NCI-H128 (cell line): ENCODE measurements at regions not wholly inside any gene's neighbourhood (a gene's known extent, or its start where the extent isn't known, plus 50 kb on each side); places are given as distances from the start of the nearest gene placed in this dataset.
"Not testable (repeated sequence)": the region's sequence is repeated elsewhere in the genome, so short reads cannot be mapped to it uniquely, and the experiment has no call there.

Experiments used
- DNase-seq: peaks from one replicate; lab custom pipeline; 2025; ENCODE audit not compliant: unreplicated experiment; lab: John Stamatoyannopoulos, UW

DNA sequence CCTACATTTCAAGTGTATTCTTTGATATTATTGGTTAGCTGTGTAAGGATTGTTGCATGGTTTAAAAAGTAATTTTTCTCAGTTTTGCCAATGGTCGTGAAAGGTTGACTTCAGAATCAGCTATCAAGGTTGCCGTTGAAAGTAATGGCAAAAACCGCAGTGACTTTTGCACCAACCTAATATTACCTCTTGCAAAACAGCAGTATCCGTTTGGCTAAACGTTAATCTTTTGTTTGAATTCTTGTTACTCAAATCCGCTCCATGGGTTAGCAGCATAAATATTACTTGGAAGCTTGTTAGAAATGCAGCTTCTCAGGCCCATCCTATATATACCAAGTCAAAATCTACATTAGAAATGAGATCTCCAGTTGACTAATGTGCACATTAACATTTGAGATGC lies 141.6 kb upstream of the PRSS12 start:
- not testable (repeated sequence) for DNase-seq

DNA sequence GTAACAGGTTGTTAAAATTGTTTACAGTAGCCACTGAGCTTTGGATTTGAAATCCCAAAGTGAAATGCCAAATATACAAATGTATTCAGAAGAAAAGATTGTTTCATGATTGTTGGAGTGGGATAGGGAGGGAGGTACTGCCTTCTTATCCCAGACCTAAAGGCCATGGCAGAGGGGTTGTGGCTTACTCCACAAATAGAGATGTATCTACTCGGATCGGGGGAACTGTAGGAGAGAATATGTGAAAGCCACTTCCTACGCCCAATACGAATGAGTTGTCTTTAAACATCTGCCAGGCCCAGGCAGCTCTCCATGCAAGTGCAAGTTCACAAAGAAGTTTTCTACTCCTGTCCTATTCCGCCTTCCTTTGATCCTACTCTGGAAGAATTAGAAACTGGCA lies 150.2 kb upstream of the PRSS12 start:
- not testable (repeated sequence) for DNase-seq

DNA sequence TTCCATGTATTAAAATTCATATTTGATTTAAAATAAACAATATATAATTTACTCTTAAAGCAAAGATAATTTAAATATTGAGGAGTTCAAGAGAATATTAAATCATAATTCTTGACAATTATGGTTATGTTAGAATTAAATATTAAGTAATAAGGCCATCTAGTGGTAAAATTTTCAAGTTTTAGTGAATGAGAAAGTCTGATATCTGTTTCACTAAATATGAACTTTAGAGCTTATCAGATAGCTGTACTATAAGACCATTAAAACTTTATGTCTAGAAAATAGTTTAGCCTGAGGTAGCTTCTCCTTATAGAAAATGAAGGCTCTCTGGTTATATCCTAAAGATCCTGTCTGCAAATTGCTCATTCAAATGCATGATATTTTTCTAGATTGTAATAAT lies 152.1 kb upstream of the PRSS12 start:
- DNase-seq: not testable (repeated sequence)

DNA sequence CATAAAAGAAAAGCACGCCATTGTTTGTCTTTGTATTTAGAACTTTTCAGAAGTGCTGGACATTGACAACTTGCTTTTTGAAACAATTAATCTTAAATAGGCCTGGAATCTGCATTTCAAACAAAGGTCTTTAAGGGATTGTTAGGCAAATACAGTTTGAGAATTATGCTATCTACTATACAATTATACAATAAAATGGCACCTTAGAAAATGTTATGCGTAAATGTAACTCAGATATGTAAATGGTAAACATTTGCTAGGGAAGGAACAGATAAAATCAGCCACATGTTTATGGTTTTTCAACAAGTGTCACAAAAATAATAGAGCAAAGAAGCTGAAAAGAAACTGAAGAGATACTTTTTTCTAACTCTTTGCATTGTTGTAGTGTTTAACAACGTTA lies 152.7 kb upstream of the PRSS12 start:
- not testable (repeated sequence) for DNase-seq

DNA sequence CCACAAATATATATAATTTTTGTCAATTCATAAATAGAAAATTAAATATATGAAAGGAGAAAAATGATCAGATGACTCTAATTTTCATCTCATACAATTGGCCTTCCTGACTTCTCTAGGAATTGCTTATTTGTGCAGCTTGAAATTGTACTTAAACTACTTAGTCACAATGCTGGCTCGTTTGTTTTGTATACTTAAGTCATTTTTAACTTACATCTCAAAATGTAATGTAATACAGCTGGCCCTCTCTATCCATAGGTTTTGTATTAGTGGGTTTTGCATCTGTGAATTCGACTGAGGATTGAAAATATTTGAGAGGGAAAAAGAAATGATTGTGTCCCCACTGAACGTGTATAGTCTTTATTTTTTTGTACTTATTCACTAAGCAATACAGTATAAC lies 160.1 kb upstream of the PRSS12 start:
- not testable (repeated sequence) for DNase-seq

DNA sequence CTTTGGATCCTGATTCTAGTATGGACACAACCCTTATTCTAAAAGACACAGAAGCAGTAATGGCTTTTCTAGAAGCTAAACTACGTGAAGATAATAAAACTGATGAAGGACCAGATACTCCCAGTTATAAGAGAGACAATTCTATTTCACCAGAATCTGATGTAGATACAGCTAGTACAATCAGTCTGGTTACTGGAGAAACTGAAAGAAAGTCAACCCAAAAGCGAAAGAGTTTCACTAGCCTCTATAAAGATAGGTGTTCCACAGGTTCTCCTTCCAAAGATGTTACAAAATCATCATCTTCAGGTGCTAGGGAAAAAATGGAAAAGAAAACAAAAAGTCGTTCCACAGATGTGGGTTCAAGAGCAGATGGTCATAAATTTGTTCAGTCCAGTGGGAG lies 161.5 kb upstream of the PRSS12 start:
- not testable (repeated sequence) for DNase-seq

DNA sequence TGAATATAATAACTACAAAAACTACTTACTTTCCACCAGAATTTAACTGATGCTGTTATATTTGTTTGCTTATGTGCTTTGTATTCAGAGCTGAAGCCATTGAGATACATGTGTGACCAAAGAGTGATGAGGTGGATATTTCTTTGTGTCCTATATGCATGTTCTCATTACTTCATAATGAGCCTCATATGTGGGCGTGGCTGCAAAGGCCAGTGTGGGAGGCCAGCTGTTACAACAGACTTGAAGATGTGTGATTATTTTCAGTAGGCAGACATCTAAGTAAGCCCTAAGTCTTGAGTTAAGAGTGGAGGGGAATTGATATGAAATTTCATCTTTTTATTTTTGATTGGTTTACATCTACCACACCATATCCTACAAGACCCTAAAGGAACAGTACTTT lies 163.3 kb upstream of the PRSS12 start:
- DNase-seq: not testable (repeated sequence)

DNA sequence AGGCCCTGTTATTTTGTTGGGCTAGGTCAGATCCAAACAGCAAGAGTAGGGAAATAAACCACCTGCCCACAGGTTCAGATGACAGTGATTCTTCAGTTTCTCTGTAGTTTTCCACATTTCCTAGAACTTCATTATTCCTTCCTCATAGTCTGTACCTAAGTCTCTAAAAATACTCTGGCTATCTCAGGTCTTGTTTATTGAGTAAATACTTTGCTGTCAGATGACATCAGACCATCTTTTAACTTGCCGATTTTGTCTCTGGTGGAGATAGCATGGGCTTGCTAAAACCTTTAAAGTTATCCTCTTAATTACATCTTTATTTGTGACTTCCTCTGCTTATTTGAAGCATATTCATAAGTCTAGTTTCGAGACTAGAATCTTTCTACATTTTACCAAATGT lies 155.1 kb upstream of the METTL14 start:
- not testable (repeated sequence) for DNase-seq

DNA sequence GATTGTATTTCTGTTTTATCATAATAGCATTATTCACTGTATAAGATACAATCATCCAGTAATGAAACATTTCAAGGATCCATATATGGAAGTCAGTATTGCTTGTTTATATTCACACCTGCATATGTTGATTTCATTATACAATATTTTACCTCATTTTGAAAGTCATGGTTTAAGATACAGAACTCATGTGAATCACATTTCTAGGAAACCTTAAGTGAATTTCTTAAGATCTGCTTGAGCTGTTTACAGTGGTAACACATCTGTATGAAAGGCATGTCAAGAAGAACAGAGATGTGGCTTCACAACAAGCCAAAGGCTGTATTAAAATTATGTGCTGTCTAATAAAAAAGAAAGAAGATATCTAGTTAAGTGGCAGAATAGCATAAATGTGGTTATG lies 153.2 kb upstream of the METTL14 start:
- DNase-seq: not testable (repeated sequence)

DNA sequence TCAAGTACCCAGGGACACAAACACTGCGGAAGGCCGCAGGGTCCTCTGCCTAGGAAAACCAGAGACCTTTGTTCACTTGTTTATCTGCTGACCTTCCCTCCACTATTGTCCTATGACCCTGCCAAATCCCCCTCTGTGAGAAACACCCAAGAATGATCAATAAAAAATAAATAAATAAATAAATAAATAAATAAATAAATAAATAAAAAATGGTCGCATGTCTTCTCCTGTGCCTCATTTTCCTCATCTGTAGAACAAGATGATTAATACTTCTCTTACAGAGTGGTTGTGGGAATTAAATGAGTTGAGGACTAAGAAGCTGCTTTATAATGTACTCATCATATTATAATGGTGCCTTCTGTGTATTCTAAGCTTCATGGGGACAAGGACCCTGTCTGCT lies 149.4 kb upstream of the METTL14 start:
- not testable (repeated sequence) for DNase-seq

DNA sequence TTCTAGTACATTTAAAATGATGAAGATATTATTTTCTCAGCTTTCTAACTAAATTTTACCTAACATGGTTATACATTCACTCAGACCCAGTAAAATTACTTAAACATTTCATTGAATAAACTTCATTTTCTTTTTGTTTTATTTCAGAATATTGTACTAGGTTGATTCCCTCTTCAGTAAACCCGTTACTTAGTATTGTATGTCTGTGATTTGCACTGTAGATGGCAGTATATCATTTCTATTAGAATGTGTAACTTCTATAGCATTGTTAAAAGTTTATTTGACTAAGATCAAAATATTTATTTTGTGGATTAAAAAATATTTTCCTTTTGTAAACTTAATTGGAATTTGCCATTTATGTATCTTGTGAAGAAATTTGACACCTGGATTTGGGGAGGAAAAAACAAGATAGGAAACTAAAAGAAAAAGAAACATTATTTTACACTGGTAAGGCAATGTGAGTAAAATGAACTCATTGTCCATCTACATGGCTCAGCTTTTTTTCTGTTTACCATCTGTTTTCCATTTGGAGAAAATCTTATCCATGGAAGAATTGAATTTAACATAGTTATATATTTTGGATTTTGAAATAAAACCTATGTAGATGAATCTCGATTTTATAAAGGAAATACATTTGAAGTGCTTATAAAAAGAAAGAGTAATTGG lies 145.6 kb upstream of the METTL14 start:
- not testable (repeated sequence) for DNase-seq

DNA sequence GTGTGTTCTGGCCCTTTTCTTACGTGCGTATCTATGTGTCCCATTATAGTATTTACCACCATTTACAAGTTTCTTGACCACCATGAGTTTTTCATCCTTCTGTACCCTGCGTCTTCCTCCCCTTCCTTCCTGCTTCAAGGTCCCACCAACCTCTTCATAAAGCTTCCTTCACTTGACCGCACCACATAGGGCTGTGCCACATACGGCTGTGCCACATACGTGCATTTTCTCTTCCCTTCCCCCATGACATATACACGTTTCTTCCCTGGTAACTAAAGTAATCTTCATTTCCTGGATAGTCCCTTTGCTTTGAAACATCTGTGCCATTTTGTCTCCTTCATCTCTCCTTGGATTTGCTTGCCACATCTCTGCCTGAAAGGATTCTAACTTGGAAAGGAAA lies 128.6 kb upstream of the METTL14 start:
- DNase-seq: not testable (repeated sequence)

DNA sequence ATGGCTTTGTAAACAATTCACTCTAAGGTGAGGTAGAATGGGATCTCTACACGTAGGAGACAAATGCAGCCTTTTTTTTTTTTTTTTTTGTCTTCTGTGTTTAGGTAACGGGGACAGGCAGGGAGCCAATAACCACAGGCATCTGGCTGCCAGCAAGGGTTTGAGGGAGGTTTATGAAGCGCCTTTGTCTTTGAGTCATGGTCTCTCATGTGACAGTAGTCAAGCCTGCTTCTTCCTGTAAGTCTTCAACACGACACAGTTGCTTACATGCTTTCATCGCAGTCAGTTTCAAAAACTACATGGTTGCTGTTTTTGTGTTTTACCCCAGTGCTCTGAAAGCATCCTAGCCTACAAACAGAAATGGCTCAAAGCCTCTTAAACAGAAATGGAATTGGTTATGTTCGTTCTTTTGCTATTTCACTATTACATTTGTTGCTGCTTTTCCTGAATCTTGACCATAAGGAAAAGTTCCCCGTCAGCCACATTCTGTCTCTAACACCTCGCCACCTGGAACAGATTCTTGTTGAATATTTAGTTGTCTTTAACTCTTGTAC lies 127.8 kb upstream of the METTL14 start:
- DNase-seq: peak; percentile 38

DNA sequence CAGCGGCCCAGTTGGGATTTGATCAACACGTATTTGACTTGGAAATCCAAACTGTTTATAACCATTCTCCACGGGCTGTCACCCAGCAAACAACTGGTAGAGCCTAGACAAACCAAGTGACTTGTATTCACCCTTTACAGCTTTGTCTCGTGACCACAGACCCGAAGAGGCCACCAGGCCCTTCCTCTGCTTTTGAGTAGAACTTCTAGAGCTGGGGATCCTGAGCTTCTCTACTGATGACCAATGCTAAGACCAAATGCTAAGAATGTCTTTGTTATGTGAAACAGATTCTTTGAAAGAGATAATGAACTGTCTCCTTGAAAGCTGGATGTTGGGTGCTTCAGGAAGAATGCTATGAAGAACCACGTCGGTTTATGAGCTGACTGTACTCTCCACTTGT lies 127.0 kb upstream of the METTL14 start:
- DNase-seq: not testable (repeated sequence)

DNA sequence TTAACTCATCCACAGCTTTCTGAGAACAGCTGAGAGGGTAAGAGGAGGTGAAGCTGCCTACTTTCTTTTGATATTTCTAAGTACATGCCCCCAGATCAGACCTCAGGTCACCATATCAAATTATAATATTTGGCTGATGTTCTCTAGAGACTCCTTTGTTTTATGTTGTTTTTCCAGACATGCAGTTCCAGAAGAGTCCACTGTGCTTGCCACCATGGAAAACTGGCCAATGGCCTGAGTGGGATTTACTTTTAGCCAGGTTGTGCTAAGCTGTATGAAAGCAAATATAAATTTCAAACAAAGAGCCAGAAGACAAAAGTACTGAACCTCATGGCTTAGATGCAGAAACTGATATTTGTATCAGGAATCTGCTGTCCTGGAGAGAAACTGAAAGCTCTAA lies 123.6 kb upstream of the METTL14 start:
- not testable (repeated sequence) for DNase-seq

DNA sequence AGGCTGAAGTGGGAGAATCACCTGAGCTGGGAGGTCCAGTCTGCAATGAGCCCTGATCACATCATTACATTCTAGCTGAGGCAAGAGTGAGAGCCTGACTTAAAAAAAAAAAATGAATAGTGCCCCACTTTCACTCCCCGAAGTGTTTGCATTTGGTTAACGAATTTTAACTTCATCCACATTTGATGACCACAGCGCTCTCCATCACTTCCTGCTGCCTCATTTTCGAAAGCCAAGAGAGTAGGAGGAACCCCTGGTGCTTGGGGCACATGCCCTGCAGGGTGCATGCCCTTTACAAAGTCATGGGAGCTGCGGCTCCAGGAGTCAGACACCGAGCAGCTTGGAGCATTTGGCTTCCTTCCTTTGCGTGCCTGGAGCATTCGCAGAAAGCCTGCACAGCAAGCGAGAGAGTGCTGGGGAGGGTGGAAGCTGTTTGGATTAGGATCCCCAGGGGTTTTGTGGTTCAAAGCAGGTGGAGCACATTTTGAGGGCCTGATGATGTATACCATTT lies 119.1 kb upstream of the METTL14 start:
- peak; percentile 42 for DNase-seq

DNA sequence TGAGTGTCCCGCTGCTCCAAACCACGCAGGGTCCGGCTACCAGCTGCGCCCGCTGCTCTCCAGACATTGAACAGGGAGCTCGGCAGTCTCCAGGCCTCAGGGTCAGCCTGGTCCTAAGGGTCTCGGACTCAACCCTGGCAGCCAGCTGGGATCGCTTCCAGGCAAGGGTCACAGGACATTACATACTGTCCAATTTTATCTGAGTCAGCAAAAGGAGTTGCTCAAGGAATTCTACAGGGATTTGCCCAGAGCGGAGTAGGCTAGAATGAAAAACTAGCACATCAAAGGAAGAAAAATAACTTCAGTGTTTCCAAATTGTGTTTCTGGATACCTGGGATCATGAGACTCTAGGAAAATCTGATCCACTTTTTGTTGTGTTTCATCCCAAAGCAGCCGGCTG lies 112.2 kb upstream of the METTL14 start:
- not testable (repeated sequence) for DNase-seq

DNA sequence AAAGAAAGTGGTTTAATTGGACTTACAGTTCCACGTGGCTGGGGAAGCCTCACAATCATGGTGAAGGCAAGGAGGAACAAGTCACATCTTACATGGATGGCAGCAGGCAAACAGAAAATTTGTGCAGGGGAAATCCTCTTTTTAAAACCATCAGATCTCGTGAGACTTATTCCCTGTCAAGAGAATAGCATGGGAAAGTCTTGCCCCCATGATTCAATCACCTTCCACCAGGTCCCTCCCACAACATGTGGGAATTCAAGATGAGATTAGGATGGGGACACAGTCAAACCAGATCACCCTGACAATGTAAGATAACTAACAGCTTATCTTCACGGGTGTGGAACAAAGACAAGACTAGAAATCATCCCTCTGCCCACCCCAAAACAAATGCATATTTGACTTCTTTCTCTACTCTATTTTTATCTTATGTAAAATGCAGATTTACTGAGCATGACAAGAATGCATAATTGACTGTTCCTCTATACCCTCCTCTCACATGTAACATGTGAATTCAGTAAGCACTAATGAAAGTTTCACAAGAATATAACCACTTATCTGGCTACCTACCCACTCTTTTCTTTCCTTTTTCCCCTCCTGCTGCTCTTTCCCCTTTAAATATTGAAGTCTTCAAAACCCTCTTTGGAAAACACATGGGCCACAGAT lies 110.8 kb upstream of the METTL14 start:
- not testable (repeated sequence) for DNase-seq

DNA sequence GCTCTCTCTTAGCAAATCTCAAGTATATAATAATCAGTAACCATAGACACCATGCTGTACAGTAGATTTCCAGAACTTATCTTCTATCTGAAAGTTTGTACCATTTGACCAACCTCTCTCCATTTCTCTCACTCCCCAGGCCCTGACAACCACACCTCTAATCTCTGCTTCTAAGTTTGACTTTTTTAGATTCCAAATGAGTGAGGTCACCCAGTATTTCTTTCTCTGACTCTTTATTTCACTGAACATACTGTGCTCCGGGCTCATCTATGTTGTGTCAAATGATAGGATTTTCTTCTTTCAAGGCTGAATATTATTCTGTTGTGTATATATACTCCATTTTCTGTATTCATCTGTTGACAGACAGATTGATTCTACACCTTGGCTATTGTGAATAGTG lies 110.1 kb upstream of the METTL14 start:
- DNase-seq: not testable (repeated sequence)

DNA sequence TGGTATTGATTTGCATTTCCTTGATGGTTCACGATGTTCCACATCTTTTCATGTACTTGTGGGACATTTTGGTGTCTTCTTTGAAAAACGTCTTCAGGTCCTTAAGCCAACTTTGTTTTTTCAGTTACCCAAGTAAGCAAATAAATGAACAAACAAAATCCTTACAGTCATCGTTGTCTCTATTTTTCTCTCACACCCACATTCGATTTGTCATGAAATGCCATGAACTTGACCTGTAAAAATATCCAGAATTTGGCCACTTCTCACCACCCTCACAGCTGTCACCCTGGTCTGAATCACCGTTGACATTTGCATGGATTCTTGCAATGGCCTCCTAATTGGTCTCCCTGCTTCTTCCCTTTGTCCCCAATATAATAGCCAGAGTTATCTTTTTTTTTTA lies 109.5 kb upstream of the METTL14 start:
- not testable (repeated sequence) for DNase-seq

DNA sequence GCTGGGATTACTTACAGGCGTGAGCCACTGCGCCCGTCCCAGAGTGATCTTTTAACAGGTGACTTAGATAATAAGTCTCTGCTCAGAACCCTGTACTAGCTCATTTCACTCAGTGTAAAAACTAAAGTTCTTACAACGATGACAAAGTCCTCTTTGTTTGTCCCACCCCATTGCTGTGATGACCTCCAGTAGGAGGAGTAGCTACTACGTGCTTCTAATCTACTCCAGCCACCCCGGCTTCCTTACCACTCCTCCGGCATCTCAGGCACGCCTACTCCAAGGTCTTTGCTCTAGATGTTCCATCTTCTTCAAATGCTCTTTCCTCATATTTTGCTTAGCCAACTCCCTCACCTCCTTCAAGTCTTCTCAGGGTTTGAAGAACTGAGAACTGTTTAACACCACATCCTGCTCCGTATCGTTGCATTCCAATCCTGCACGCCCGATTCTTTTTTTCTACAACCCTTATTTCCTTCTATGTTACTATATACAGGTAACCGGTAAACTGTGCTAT lies 108.4 kb upstream of the METTL14 start:
- not testable (repeated sequence) for DNase-seq

DNA sequence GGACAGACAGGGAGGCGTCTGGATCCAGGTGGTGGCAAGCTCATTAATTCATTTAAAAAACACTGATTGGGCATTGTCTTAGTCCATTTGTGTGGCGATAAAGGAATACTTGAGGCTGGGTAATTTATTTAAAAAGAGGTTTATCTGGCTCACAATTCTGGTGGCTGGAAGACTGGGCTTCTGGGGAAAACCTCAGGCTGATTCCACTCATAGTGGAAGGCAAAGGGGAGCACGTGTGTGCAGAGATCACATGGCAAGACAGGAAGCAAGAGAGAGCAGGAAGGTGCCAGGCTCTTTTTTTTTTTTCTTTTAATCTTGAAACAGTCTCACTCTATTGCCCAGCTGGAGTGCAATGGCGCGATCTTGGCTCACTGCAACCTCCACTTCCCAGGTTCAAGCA lies 100.2 kb upstream of the METTL14 start:
- no peak for DNase-seq
